Endothelial cell of umbilical vein (primary cell): ENCODE measurements at regions not wholly inside any gene's neighbourhood (a gene's known extent, or its start where the extent isn't known, plus 50 kb on each side); places are given as distances from the start of the nearest gene placed in this dataset.

Experiments used
- BruUV-seq: library from RNA; stranded (reverse); fragments of 400-500 nt; replicated peaks from 2 replicates; lab custom pipeline; 2021; lab: Mats Ljungman, UMichigan
- CTCF ChIA-PET: fragments of 300-600, 350-600 bp; sonication (Branson Sonifier 250); formaldehyde crosslinking; loops from one replicate; lab custom pipeline; 2021; ENCODE audit warnings: antibody characterized with exemption, inconsistent platforms; lab: Charles Lee
- POLR2A ChIA-PET: fragments of 300-600, 350-600 bp; sonication (Branson Sonifier 250); formaldehyde crosslinking; loops from one replicate; lab custom pipeline; 2021; ENCODE audit warnings: antibody characterized with exemption, inconsistent platforms; lab: Charles Lee
- DNase-seq: peaks from one replicate; pipeline ENCODE4 v3.0.0-alpha.2; 2011; ENCODE audit warnings: low read depth, low spot score
- FAIRE-seq: peaks from 2 replicates; lab custom pipeline; 2011; peaks lifted over from hg19 to GRCh38; lab: Jason Lieb, UNC
- H2AFZ ChIP-seq: 2 replicates; pipeline ENCODE4 v1.6.0; 2012; ENCODE audit warnings: low read depth, low read length, control low read depth, inconsistent platforms
- H3K27ac ChIP-seq: 2 replicates; pipeline ENCODE4 v1.5.1; 2011; ENCODE audit warnings: low read depth, mild to moderate bottlenecking, control low read depth, low read length, moderate library complexity; ENCODE audit not compliant: insufficient read depth
- H3K27me3 ChIP-seq, 2 experiments: 2 replicates each; pipeline versions ENCODE4 v1.6.0 to v1.6.1; 2011; ENCODE audit warnings: low read length in 2 of 2, mixed read lengths in 1 of 2; ENCODE audit not compliant: control insufficient read depth in 2 of 2, insufficient read depth in 2 of 2
- H3K36me3 ChIP-seq, 2 experiments: 2 replicates in 1 of 2; 3 replicates in 1 of 2; pipeline ENCODE4 v1.5.1; 2011; ENCODE audit warnings: low read length in 2 of 2, mild to moderate bottlenecking in 1 of 2, moderate library complexity in 1 of 2; ENCODE audit not compliant: control insufficient read depth in 2 of 2, insufficient read depth in 2 of 2; ENCODE audit errors: extremely low read depth in 1 of 2
- H3K4me1 ChIP-seq: 3 replicates; pipeline ENCODE4 v1.5.1; 2011; ENCODE audit warnings: mild to moderate bottlenecking, low read length; ENCODE audit not compliant: control insufficient read depth, insufficient read depth; ENCODE audit errors: extremely low read depth
- H3K4me2 ChIP-seq: 2 replicates; pipeline ENCODE4 v1.6.1; 2011; ENCODE audit warnings: low read length, control low read depth, mixed read lengths; ENCODE audit not compliant: insufficient read depth
- H3K4me3 ChIP-seq, 3 experiments: fragments of 200-600 bp in 1 of 3; sonication (generic), shearing (Covaris generic) in 1 of 3; replicated peaks in 1 of 3; 2 replicates each; pipeline ENCODE4 v1.5.1; 2011 to 2016; ENCODE audit warnings: control low read depth in 3 of 3, low read length in 3 of 3, mild to moderate bottlenecking in 2 of 3, inconsistent platforms in 1 of 3, low read depth in 1 of 3, moderate library complexity in 1 of 3; ENCODE audit not compliant: insufficient read depth in 1 of 3
- H3K79me2 ChIP-seq: 2 replicates; pipeline ENCODE4 v1.6.0; 2012; ENCODE audit warnings: low read length, inconsistent platforms; ENCODE audit not compliant: control insufficient read depth, insufficient read depth
- H3K9ac ChIP-seq: replicated peaks from 2 replicates; pipeline ENCODE3; 2011; ENCODE audit warnings: low read length, control low read depth; ENCODE audit not compliant: insufficient read depth; ENCODE audit errors: extremely low read depth
- H3K9me1 ChIP-seq: replicated peaks from 3 replicates; pipeline ENCODE4 v1.6.0; 2011; ENCODE audit warnings: mild to moderate bottlenecking, low read length; ENCODE audit not compliant: control insufficient read depth, insufficient read depth; ENCODE audit errors: extremely low read depth
- H3K9me3 ChIP-seq: replicated peaks from 2 replicates; pipeline ENCODE4 v1.5.1; 2012; ENCODE audit warnings: low read length, inconsistent platforms; ENCODE audit not compliant: control insufficient read depth, insufficient read depth
- H4K20me1 ChIP-seq: replicated peaks from 2 replicates; pipeline ENCODE3; 2011; ENCODE audit warnings: mild to moderate bottlenecking, low read length; ENCODE audit not compliant: control insufficient read depth, insufficient read depth; ENCODE audit errors: extremely low read depth
- CTCF ChIP-seq, 2 donors: IDR thresholded peaks; 1 replicate in 1 of 2; 2 replicates in 1 of 2; pipeline ENCODE4 v1.5.1; 2011; ENCODE audit warnings: low read length in 2 of 2, mild to moderate bottlenecking in 2 of 2, moderate library complexity in 2 of 2, control low read depth in 1 of 2, inconsistent platforms in 1 of 2, low read depth in 1 of 2; ENCODE audit not compliant: insufficient read depth in 1 of 2; ENCODE audit errors: extremely low read depth in 1 of 2
- EZH2 ChIP-seq: IDR thresholded peaks from 2 replicates; pipeline ENCODE4 v1.6.1; 2012; ENCODE audit warnings: borderline replicate concordance, low read depth, mild to moderate bottlenecking, moderate library complexity, low read length, inconsistent platforms; ENCODE audit not compliant: severe bottlenecking
- FOS ChIP-seq: IDR thresholded peaks from 2 replicates; pipeline ENCODE4 v1.6.1; 2011; ENCODE audit warnings: mild to moderate bottlenecking, low read length, moderate library complexity, borderline replicate concordance; ENCODE audit not compliant: insufficient read depth
- GATA2 ChIP-seq: IDR thresholded peaks from 2 replicates; pipeline ENCODE4 v1.7.0; 2011; ENCODE audit warnings: low read depth, mild to moderate bottlenecking, moderate library complexity, mixed read lengths, low read length; ENCODE audit not compliant: insufficient read length, insufficient read depth
- JUN ChIP-seq: IDR thresholded peaks from 2 replicates; pipeline ENCODE4 v1.6.1; 2011; ENCODE audit warnings: borderline replicate concordance, low read depth; ENCODE audit not compliant: insufficient read length, insufficient read depth
- MYC ChIP-seq: IDR thresholded peaks from one replicate; pipeline ENCODE4 v1.6.1; 2011; ENCODE audit warnings: mild to moderate bottlenecking, low read depth, low read length
- POLR2A ChIP-seq: IDR thresholded peaks from 2 replicates; pipeline ENCODE4 v1.6.1; 2012; ENCODE audit warnings: low read depth, mild to moderate bottlenecking, control low read depth, low read length
- POLR2AphosphoS5 ChIP-seq: IDR thresholded peaks from 2 replicates; pipeline ENCODE4 v1.6.1; 2012; ENCODE audit warnings: low read depth, mild to moderate bottlenecking, control low read depth, low read length, moderate library complexity; ENCODE audit not compliant: insufficient read depth
- dilution Hi-C: fragments of 300-500 bp; cut with MboI; formaldehyde crosslinking; loops from one replicate; pipeline ENCODE4 v1.15.0; 2019; ENCODE audit warnings: low sequenced_read_pairs; ENCODE audit not compliant: extremely low pct_ligation_motif_present
- intact Hi-C: fragments of 100-400 bp; cut with micrococcal nuclease; formaldehyde crosslinking; loops from one replicate; pipeline ENCODE4 v1.10.0; 2022
- TF ChIP-seq, protein P1 (sequence below): IDR thresholded peaks from 2 replicates; pipeline ENCODE4 v1.6.1; 2011; ENCODE audit not compliant: insufficient read depth, insufficient read length

GRCh38 chr3:137385922-137386321 lies 378.2 kb upstream of the SOX14 start:
- ChIA-PET CTCF (no interaction called here), POLR2A (no interaction called here)
- Histone ChIP-seq H3K4me1 (no peaks in the 10 kb centered on the region), H3K36me3 (no peaks in the 10 kb centered on the region), H3K4me2 (no peak overlapping the region), H3K9me3 (no peaks in the 10 kb centered on the region), H3K9ac (no peak overlapping the region), H3K4me3 (no peak overlapping the region), H3K9me1 (no peaks in the 10 kb centered on the region), H3K79me2 (no peaks in the 10 kb centered on the region), H4K20me1 (no peaks in the 10 kb centered on the region), H2AFZ (no peak overlapping the region), H3K27ac (no peak overlapping the region), H3K27me3 (no peaks in the 10 kb centered on the region)
- BruUV-seq: no TSS peak
- dilution Hi-C loops: no loop called here
- intact Hi-C loops: no loop called here
- no peak for DNase-seq
- FAIRE-seq: no peak
- TF ChIP-seq CTCF (IDR thresholded peaks at IDR 0.05; ENCODE audit: extremely low read depth in 1 of 2, insufficient read depth in 1 of 2, low read depth in 1 of 2, low read length in 2 of 2): no peak
- no peak for TF ChIP-seq POLR2AphosphoS5
- no peak for TF ChIP-seq FOS
- TF ChIP-seq POLR2A: no peak
- TF ChIP-seq MYC: no peak
- TF ChIP-seq EZH2: no peak
- no peak for TF ChIP-seq JUN
- no peak for TF ChIP-seq GATA2
- TF ChIP-seq, protein P1, sequence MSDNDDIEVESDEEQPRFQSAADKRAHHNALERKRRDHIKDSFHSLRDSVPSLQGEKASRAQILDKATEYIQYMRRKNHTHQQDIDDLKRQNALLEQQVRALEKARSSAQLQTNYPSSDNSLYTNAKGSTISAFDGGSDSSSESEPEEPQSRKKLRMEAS: no peak
